ENCODE measurements at regions not wholly inside any gene's neighbourhood (a gene's known extent, or its start where the extent isn't known, plus 50 kb on each side); places are given as distances from the start of the nearest gene placed in this dataset.

- TF ChIP-seq CTCF (IDR thresholded peaks at IDR 0.05; ENCODE audit: insufficient read depth, low read length, poor library complexity, severe bottlenecking): no peak
- Histone ChIP-seq H3K4me3 (ENCODE audit: low read depth, low read length) (no peak overlapping the region), H3K36me3 (ENCODE audit: control insufficient read depth, insufficient read depth, low read length) (no peaks in the 10 kb centered on the region), H3K27me3 (ENCODE audit: control insufficient read depth, insufficient read depth, low read length) (no peaks in the 10 kb centered on the region)
- DNase-seq (ENCODE audit: low read depth): no peak
Measured at GRCh38 chr9:12566404-12567090, 126.6 kb upstream of the TYRP1 start.

GRCh38 chr9:12584656-12585522 is 108.3 kb upstream of the TYRP1 start:
- TF ChIP-seq CTCF (IDR thresholded peaks at IDR 0.05; ENCODE audit: insufficient read depth, low read length, poor library complexity, severe bottlenecking): no peak
- H3K4me3 ChIP-seq (ENCODE audit: low read depth, low read length): no peak overlapping the region
- DNase-seq (ENCODE audit: low read depth): no peak
- H3K27me3 ChIP-seq (ENCODE audit: control insufficient read depth, insufficient read depth, low read length): no peaks in the 10 kb centered on the region
- no peaks in the 10 kb centered on the region for H3K36me3 ChIP-seq (ENCODE audit: control insufficient read depth, insufficient read depth, low read length)

GRCh38 chr9:12595400-12595799 is 97.8 kb upstream of the TYRP1 start:
- Histone ChIP-seq H3K4me3 (ENCODE audit: low read depth, low read length) (no peak overlapping the region), H3K27me3 (ENCODE audit: control insufficient read depth, insufficient read depth, low read length) (no peaks in the 10 kb centered on the region), H3K36me3 (ENCODE audit: control insufficient read depth, insufficient read depth, low read length) (no peaks in the 10 kb centered on the region)
- no peak for TF ChIP-seq CTCF (IDR thresholded peaks at IDR 0.05; ENCODE audit: insufficient read depth, low read length, poor library complexity, severe bottlenecking)
- no peak for DNase-seq (ENCODE audit: low read depth)

- no peaks in the 10 kb centered on the region for H3K27me3 ChIP-seq (ENCODE audit: control insufficient read depth, insufficient read depth, low read length)
- DNase-seq (ENCODE audit: low read depth): peak; percentile 32
- no peak for TF ChIP-seq CTCF (IDR thresholded peaks at IDR 0.05; ENCODE audit: insufficient read depth, low read length, poor library complexity, severe bottlenecking)
Measured at GRCh38 chr9:12604164-12604821, 88.9 kb upstream of the TYRP1 start.

GRCh38 chr9:12612211-12612770 is 80.9 kb upstream of the TYRP1 start:
- DNase-seq (ENCODE audit: low read depth): no peak
- Histone ChIP-seq H3K27me3 (ENCODE audit: control insufficient read depth, insufficient read depth, low read length) (no peaks in the 10 kb centered on the region), H3K4me3 (ENCODE audit: low read depth, low read length) (no peak overlapping the region), H3K36me3 (ENCODE audit: control insufficient read depth, insufficient read depth, low read length) (no peaks in the 10 kb centered on the region)
- TF ChIP-seq CTCF (IDR thresholded peaks at IDR 0.05; ENCODE audit: insufficient read depth, low read length, poor library complexity, severe bottlenecking): no peak

More at GRCh38 chr9:12604164-12604821, 88.9 kb upstream of the TYRP1 start:
- H3K4me3 ChIP-seq (ENCODE audit: low read depth, low read length): no peak overlapping the region
- no peaks in the 10 kb centered on the region for H3K36me3 ChIP-seq (ENCODE audit: control insufficient read depth, insufficient read depth, low read length)
